ENCODE measurements at regions not wholly inside any gene's neighbourhood (a gene's known extent, or its start where the extent isn't known, plus 50 kb on each side); places are given as distances from the start of the nearest gene placed in this dataset.
"Not testable (repeated sequence)": the region's sequence is repeated elsewhere in the genome, so short reads cannot be mapped to it uniquely, and the experiment has no call there.

- Mint-ChIP-seq H3K36me3 (ENCODE audit: low read depth) (no peaks in the 10 kb centered on the region), H3K4me3 (ENCODE audit: unreplicated experiment) (no peak overlapping the region), H3K27ac (ENCODE audit: unreplicated experiment) (peak overlapping the region; percentile 45), H3K9me3 (ENCODE audit: low read depth) (peaks cover 5% of the 10 kb centered on the region), H3K27me3 (ENCODE audit: low read depth) (no peaks in the 10 kb centered on the region), H3K4me1 (ENCODE audit: low read depth) (peaks cover 16% of the 10 kb centered on the region)
- no peak for DNase-seq (ENCODE audit: low spot score)
- TF ChIP-seq CTCF (IDR thresholded peaks at IDR 0.05): no peak
These were observed 287.6 kb upstream of the SGCG start for GRCh38 chr13:22893204-22893603.

DNA sequence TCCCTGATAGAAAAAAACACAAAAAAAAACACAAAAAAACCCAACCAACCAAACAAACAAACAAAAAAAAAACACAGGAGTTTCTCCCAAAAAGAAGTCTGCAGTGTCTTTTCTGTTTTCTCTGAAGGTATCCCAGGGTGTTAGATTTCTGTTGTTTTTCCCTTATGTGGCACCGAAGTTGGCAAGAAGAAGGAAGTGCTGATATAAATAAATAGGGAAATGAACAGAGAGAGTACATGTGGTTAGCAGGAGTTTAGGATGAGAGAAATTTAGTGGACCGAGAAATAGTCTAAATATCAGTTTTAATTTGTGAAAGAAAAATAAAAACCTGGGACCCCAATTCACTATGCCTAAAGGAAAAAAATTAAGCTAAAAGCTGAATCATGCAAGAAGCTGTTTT, 287.0 kb upstream of the SGCG start:
- DNase-seq (ENCODE audit: low spot score): no peak
- no peaks in the 10 kb centered on the region for H3K36me3 Mint-ChIP-seq (ENCODE audit: low read depth)
- no peak overlapping the region for H3K4me3 Mint-ChIP-seq (ENCODE audit: unreplicated experiment)
- H3K27ac Mint-ChIP-seq (ENCODE audit: unreplicated experiment): no peak overlapping the region
- peaks cover 16% of the 10 kb centered on the region for H3K4me1 Mint-ChIP-seq (ENCODE audit: low read depth)
- no peak for TF ChIP-seq CTCF (IDR thresholded peaks at IDR 0.05)
- no peaks in the 10 kb centered on the region for H3K27me3 Mint-ChIP-seq (ENCODE audit: low read depth)
- peaks cover 5% of the 10 kb centered on the region for H3K9me3 Mint-ChIP-seq (ENCODE audit: low read depth)

GRCh38 chr13:22897571-22898314, 283.0 kb upstream of the SGCG start:
- no peak for TF ChIP-seq CTCF (IDR thresholded peaks at IDR 0.05)
- DNase-seq (ENCODE audit: low spot score): no peak

DNA sequence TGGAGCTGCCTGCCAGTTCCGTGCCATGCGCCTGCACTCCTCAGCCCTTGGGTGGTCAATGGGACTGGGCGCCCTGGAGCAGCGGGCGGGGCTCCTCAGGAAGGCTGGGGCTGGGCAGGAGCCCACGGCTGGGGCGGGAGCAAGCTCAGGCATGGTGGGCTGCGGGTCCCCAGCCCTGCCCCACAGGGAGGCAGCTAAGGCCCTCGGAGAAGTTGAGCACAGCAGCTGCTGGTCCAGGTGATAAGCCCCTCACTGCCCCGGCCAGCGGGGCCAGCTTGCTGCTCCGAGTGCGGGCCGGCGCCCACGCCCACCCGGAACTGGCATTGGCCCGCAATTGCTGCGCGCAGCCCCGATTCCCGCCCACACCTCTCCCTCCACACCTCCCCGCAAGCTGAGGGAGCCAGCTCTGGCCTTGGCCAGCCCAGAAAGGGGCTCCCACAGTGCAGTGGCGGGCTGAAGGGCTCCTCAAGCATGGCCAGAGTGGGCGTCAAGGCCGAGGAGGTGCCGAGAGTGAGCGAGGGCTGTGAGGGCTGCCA, 280.3 kb upstream of the SGCG start:
- H3K27ac Mint-ChIP-seq (ENCODE audit: unreplicated experiment); H3K36me3 Mint-ChIP-seq (ENCODE audit: low read depth); DNase-seq (ENCODE audit: low spot score); H3K9me3 Mint-ChIP-seq (ENCODE audit: low read depth); H3K4me3 Mint-ChIP-seq (ENCODE audit: unreplicated experiment); H3K27me3 Mint-ChIP-seq (ENCODE audit: low read depth); H3K4me1 Mint-ChIP-seq (ENCODE audit: low read depth): not testable (repeated sequence)

More at GRCh38 chr13:22897571-22898314, 283.0 kb upstream of the SGCG start:
- no peaks in the 10 kb centered on the region for H3K27me3 Mint-ChIP-seq (ENCODE audit: low read depth)
- peak overlapping the region; percentile 51 for H3K27ac Mint-ChIP-seq (ENCODE audit: unreplicated experiment)
- no peak overlapping the region for H3K4me3 Mint-ChIP-seq (ENCODE audit: unreplicated experiment)
- peaks cover 1% of the 10 kb centered on the region for H3K36me3 Mint-ChIP-seq (ENCODE audit: low read depth)
- H3K9me3 Mint-ChIP-seq (ENCODE audit: low read depth): no peaks in the 10 kb centered on the region
- H3K4me1 Mint-ChIP-seq (ENCODE audit: low read depth): peaks cover 16% of the 10 kb centered on the region

GRCh38 chr13:22903301-22903700, 277.5 kb upstream of the SGCG start:
- DNase-seq (ENCODE audit: low spot score): no peak
- Mint-ChIP-seq H3K36me3 (ENCODE audit: low read depth) (peaks cover 4% of the 10 kb centered on the region), H3K4me1 (ENCODE audit: low read depth) (peaks cover 4% of the 10 kb centered on the region), H3K9me3 (ENCODE audit: low read depth) (no peaks in the 10 kb centered on the region), H3K27me3 (ENCODE audit: low read depth) (no peaks in the 10 kb centered on the region), H3K4me3 (ENCODE audit: unreplicated experiment) (no peak overlapping the region), H3K27ac (ENCODE audit: unreplicated experiment) (no peak overlapping the region)
- no peak for TF ChIP-seq CTCF (IDR thresholded peaks at IDR 0.05)

DNA sequence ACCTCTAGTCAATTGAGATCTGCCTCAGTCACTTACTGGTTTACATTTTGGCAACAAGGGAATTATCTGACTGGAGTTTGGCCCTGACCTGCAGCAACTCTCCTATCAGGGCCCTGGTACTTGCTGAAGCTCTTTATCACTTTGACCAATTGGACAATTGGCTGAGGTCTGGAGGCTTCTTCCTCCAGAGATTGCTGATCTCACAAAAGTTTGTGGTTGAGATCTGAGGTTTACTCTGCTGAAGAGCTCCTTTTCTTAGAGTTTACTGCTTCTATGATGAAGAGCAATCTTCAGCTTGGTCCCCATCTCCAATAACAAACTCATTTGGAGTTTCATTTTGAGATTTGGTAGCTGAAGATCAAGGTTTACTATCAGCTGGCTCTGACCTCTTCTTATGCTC, 276.9 kb upstream of the SGCG start:
- TF ChIP-seq CTCF (IDR thresholded peaks at IDR 0.05): no peak
- peaks cover 4% of the 10 kb centered on the region for H3K36me3 Mint-ChIP-seq (ENCODE audit: low read depth)
- no peaks in the 10 kb centered on the region for H3K9me3 Mint-ChIP-seq (ENCODE audit: low read depth)
- no peak overlapping the region for H3K4me3 Mint-ChIP-seq (ENCODE audit: unreplicated experiment)
- DNase-seq (ENCODE audit: low spot score): no peak
- H3K27me3 Mint-ChIP-seq (ENCODE audit: low read depth): no peaks in the 10 kb centered on the region
- peaks cover 4% of the 10 kb centered on the region for H3K4me1 Mint-ChIP-seq (ENCODE audit: low read depth)
- H3K27ac Mint-ChIP-seq (ENCODE audit: unreplicated experiment): no peak overlapping the region
